OCI-LY7 (cell line): ENCODE measurements at regions not wholly inside any gene's neighbourhood (a gene's known extent, or its start where the extent isn't known, plus 50 kb on each side); places are given as distances from the start of the nearest gene placed in this dataset.
"Not testable (repeated sequence)": the region's sequence is repeated elsewhere in the genome, so short reads cannot be mapped to it uniquely, and the experiment has no call there.

Experiments used
- BruUV-seq: library from RNA; stranded (reverse); fragments of 400-500 nt; replicated peaks from 2 replicates; lab custom pipeline; 2021; lab: Mats Ljungman, UMichigan
- CTCF ChIA-PET: fragments of 300-600 bp; sonication (Branson Sonifier 250); formaldehyde crosslinking; loops from one replicate; lab custom pipeline; 2022; ENCODE audit warnings: antibody characterized with exemption; ENCODE audit not compliant: unreplicated experiment; lab: Charles Lee
- POLR2A ChIA-PET: fragments of 300-600 bp; sonication (Branson Sonifier 250); formaldehyde crosslinking; loops from one replicate; lab custom pipeline; 2022; ENCODE audit warnings: antibody characterized with exemption; lab: Charles Lee
- DNase-seq: peaks from one replicate; pipeline ENCODE4 v3.0.0-alpha.2; 2015; ENCODE audit warnings: low spot score
- H2AFZ ChIP-seq: fragments of 200-600 bp; sonication (generic), shearing (Covaris generic); 2 replicates; pipeline ENCODE4 v1.6.1; 2014; ENCODE audit warnings: mild to moderate bottlenecking, antibody characterized with exemption, low read length, moderate library complexity
- H3K27ac ChIP-seq: fragments of 200-600 bp; sonication (generic); 2 replicates; pipeline ENCODE4 v1.5.1; 2014; ENCODE audit warnings: mixed run types, low read depth, mild to moderate bottlenecking, moderate library complexity, low read length, inconsistent platforms; ENCODE audit not compliant: poor library complexity, severe bottlenecking
- H3K36me3 ChIP-seq: fragments of 200-600 bp; sonication (generic); 2 replicates; pipeline ENCODE4 v1.6.1; 2014; ENCODE audit warnings: mild to moderate bottlenecking, antibody characterized with exemption, low read length, moderate library complexity, mixed read lengths; ENCODE audit not compliant: insufficient read depth
- H3K4me1 ChIP-seq: fragments of 200-600 bp; sonication (generic); 2 replicates; pipeline ENCODE4 v1.5.1; 2014; ENCODE audit warnings: mild to moderate bottlenecking, low read length; ENCODE audit not compliant: insufficient read depth, poor library complexity, severe bottlenecking
- H3K4me2 ChIP-seq: fragments of 200-600 bp; sonication (generic); 2 replicates; pipeline ENCODE4 v1.6.1; 2014; ENCODE audit warnings: mild to moderate bottlenecking, low read length
- H3K4me3 ChIP-seq: fragments of 200-600 bp; sonication (generic); 2 replicates; pipeline ENCODE4 v1.5.1; 2014; ENCODE audit warnings: mild to moderate bottlenecking, low read depth, low read length; ENCODE audit not compliant: poor library complexity, severe bottlenecking
- H3K79me2 ChIP-seq: fragments of 200-600 bp; sonication (generic); 2 replicates; pipeline ENCODE4 v1.6.1; 2016; ENCODE audit warnings: low read depth, mild to moderate bottlenecking, low read length, moderate library complexity, mixed read lengths; ENCODE audit not compliant: insufficient read depth
- H3K9me2 ChIP-seq: fragments of 200-600 bp; sonication (generic); 2 replicates; pipeline ENCODE4 v1.6.1; 2016; ENCODE audit warnings: mild to moderate bottlenecking, low read length, mixed read lengths; ENCODE audit not compliant: insufficient read depth
- H3K9me3 ChIP-seq: fragments of 200-600 bp; sonication (generic); 2 replicates; pipeline ENCODE4 v1.6.1; 2014; ENCODE audit warnings: mild to moderate bottlenecking, mixed run types, low read length, mixed read lengths
- H4K20me1 ChIP-seq: fragments of 200-600 bp; sonication (generic); 2 replicates; pipeline ENCODE4 v1.6.1; 2014; ENCODE audit warnings: mild to moderate bottlenecking, antibody characterized with exemption, low read length, moderate library complexity, mixed read lengths; ENCODE audit not compliant: insufficient read depth
- CTCF ChIP-seq: fragments of 200-600 bp; sonication (generic); conservative IDR thresholded peaks from 2 replicates; pipeline ENCODE4 v1.5.1; 2014; ENCODE audit warnings: mild to moderate bottlenecking, antibody characterized with exemption, low read length, moderate library complexity, mixed read lengths
- EZH2phosphoT487 ChIP-seq: fragments of 200-600 bp; sonication (generic); IDR thresholded peaks from 2 replicates; pipeline ENCODE4 v1.6.1; 2018; ENCODE audit warnings: low read depth, borderline replicate concordance, mild to moderate bottlenecking, mixed run types, antibody characterized with exemption, low read length, moderate library complexity, mixed read lengths
- intact Hi-C: fragments of 100-400 bp; cut with micrococcal nuclease; formaldehyde crosslinking; loops from one replicate; pipeline ENCODE4 v1.10.0; 2022; ENCODE audit not compliant: unreplicated experiment

- ChIA-PET POLR2A (no interaction called here), CTCF (no interaction called here)
- no peaks in the 10 kb centered on the region for H3K9me3 ChIP-seq
- H3K4me3 ChIP-seq = no peak overlapping the region
- H3K79me2 ChIP-seq = no peaks in the 10 kb centered on the region
- H4K20me1 ChIP-seq = no peaks in the 10 kb centered on the region
- H3K36me3 ChIP-seq = no peaks in the 10 kb centered on the region
- no peak overlapping the region for H3K4me2 ChIP-seq
- DNase-seq = no peak
- no peak overlapping the region for H3K27ac ChIP-seq
- no peaks in the 10 kb centered on the region for H3K9me2 ChIP-seq
- no peak overlapping the region for H2AFZ ChIP-seq
- no peak for TF ChIP-seq CTCF
- TF ChIP-seq EZH2phosphoT487 = no peak
- intact Hi-C loops = no loop called here
- no peaks in the 10 kb centered on the region for H3K4me1 ChIP-seq
- BruUV-seq = no TSS peak
These were observed 353.9 kb downstream of the NKX6-1 start for GRCh38 chr4:84145176-84145575.

GRCh38 chr4:84126911-84127310, 372.2 kb downstream of the NKX6-1 start:
- H4K20me1 ChIP-seq, H3K9me2 ChIP-seq, H2AFZ ChIP-seq, H3K36me3 ChIP-seq, BruUV-seq, H3K4me1 ChIP-seq, H3K4me3 ChIP-seq, POLR2A ChIA-PET, H3K79me2 ChIP-seq, H3K27ac ChIP-seq, CTCF ChIA-PET, DNase-seq, H3K9me3 ChIP-seq, H3K4me2 ChIP-seq, intact Hi-C loops: not testable (repeated sequence)

- Histone ChIP-seq H3K27ac (no peak overlapping the region), H2AFZ (no peak overlapping the region), H3K36me3 (no peaks in the 10 kb centered on the region), H3K9me3 (no peaks in the 10 kb centered on the region), H3K79me2 (no peaks in the 10 kb centered on the region), H3K4me2 (no peak overlapping the region), H3K4me3 (no peak overlapping the region), H4K20me1 (no peaks in the 10 kb centered on the region), H3K9me2 (no peaks in the 10 kb centered on the region), H3K4me1 (no peaks in the 10 kb centered on the region)
- POLR2A ChIA-PET = no interaction called here
- no TSS peak for BruUV-seq
- DNase-seq = no peak
- CTCF ChIA-PET = no interaction called here
- intact Hi-C loops = no loop called here
- TF ChIP-seq EZH2phosphoT487 (no peak), CTCF (no peak)
These were observed 372.9 kb downstream of the NKX6-1 start for GRCh38 chr4:84126061-84126787.
